Esophagus muscularis mucosa (tissue), 3 donors: ENCODE measurements at regions not wholly inside any gene's neighbourhood (a gene's known extent, or its start where the extent isn't known, plus 50 kb on each side); places are given as distances from the start of the nearest gene placed in this dataset.

ENCODE experiments used
- CTCF ChIP-seq, 3 experiments: fragments of 200-600 bp in 2 of 3; fragments of 450-650 bp in 1 of 3; sonication (generic) in 2 of 3; IDR thresholded peaks; one replicate each; pipeline ENCODE4 v1.5.1; 2017 to 2019; ENCODE audit warnings: antibody characterized with exemption in 3 of 3, mild to moderate bottlenecking in 2 of 3, moderate library complexity in 1 of 3
- POLR2A ChIP-seq: fragments of 450-650 bp; IDR thresholded peaks from one replicate; pipeline ENCODE4 v1.6.1; 2017; ENCODE audit warnings: antibody characterized with exemption, moderate library complexity, mild to moderate bottlenecking, low read depth
- POLR2AphosphoS5 ChIP-seq, 2 donors: sonication (generic); formaldehyde crosslinking; IDR thresholded peaks; one replicate each; pipeline ENCODE4 v1.6.1; 2017; ENCODE audit warnings: antibody characterized with exemption in 2 of 2

DNA sequence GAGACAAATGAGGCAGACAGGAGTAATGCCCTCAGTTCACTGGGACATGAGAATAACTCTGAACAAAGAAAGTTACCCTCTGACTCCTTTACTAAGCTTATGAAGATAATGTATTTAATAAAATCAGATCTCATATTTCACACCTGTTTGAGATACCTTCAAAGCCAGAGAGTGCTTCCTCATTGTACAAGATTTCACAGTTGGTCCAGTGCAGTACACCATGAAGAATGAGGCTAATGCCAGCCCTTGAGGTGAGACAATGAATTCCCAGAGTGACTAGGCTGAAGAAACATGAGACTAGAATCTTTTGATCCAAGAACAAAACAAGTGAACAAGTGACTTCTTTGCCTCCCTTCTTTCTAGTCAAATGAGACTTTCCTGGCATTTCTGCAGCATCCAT is 1133.8 kb downstream of the TUSC7 start:
- TF ChIP-seq CTCF (IDR thresholded peaks at IDR 0.05) = no peak
- no peak for TF ChIP-seq POLR2AphosphoS5 (IDR thresholded peaks at IDR 0.05)
- TF ChIP-seq POLR2A = no peak
